HG03139 (cell line): ENCODE measurements at regions not wholly inside any gene's neighbourhood (a gene's known extent, or its start where the extent isn't known, plus 50 kb on each side); places are given as distances from the start of the nearest gene placed in this dataset.
"Not testable (repeated sequence)": the region's sequence is repeated elsewhere in the genome, so short reads cannot be mapped to it uniquely, and the experiment has no call there.

Experiments used
- ATAC-seq: cut with Tn5 transposase; IDR thresholded peaks from one replicate; pipeline ENCODE4 v1.9.1; 2021; ENCODE audit not compliant: unreplicated experiment

DNA sequence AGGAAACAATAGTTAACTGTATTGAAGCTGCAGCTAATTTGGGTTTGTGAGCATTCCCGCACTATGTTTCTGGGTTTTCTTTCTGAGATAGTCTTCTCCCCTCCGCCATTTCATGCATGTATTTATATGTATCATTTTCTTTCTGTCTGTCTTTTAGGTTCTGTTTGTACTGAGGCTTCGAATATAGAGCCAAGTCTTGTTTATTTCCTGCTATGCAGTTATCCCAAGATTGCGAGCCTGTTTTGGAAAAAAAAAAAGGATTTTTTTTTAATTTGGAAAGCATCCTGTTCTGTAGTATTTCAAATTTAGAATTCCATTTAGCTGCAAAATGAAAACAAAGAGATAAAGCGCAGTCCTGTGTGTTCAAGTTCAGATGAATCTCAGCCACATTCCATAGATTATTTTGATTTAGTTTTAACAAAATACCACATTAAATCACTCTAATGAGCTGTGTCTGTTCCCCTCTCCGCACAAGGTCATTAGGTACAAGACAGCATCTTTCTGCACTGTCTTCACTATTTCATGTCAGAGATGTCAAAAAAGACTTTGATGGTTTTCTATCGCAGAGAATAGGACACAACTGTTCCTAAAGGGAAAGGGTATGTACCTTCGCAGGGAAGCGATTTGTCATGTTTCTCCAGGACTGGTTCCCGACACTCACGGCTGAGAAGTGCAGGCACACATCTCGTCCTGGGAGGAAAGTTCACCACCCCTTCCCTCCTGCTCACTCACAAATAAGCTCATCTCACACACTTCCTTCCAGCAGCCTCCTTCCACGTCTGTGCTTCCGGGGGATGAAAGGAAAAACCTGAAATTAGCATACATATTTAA lies 443.4 kb downstream of the ZNF516 start:
- no peak for ATAC-seq

DNA sequence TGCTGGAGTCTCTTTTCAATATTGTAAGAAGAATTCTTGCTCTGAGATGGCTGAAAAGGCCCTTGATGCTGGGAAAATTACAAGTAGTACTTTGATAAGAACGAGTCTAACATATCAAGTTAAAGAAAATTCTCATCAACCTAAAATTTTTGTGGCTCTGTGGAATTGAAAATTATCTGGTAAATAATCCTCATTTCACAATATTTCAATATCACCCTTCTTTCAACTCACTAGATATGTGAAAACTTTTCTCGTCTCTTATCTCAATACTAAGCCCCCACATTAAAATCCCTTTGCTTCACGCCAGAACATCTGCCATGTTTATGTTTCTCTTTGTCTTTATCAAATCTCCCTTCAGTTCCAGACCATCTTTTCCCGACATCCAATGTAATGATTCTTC lies 448.8 kb downstream of the ZNF516 start:
- no peak for ATAC-seq

DNA sequence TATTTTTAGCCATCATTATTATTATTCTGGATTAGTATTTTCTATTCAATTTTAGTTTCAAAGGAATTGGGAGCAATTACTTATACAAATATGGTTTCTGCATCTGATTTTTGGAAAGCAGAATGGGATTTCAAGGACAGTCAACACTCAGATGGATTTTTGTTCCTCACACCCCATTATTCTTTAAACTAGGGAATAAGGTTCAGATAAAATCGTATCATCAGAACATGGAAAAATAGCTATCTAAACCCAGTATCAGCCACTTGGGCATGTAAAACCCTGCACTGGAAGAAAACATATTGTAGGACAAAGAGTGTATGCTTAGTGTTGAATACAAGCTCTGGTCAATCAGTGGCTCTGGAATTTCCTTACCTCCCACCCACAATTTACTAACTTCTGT lies 452.5 kb downstream of the ZNF516 start:
- ATAC-seq = no peak

DNA sequence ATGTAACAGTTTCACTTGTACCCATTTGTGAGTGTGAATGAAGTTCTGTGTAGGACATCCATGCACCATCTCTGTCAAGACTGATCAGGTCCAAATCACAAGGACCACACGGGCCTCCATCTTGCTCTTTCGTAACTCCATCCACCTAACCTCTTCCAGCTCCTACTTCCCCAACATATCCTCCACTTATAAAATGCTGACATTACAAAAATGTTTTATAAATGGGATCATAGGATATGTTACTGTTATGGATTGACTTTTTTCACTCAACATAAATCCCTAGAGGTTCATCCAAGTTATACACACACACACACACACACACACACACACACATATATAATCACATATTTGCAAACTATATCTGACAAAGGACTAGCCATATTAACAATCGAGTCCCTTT lies 476.8 kb downstream of the ZNF516 start:
- no peak for ATAC-seq

DNA sequence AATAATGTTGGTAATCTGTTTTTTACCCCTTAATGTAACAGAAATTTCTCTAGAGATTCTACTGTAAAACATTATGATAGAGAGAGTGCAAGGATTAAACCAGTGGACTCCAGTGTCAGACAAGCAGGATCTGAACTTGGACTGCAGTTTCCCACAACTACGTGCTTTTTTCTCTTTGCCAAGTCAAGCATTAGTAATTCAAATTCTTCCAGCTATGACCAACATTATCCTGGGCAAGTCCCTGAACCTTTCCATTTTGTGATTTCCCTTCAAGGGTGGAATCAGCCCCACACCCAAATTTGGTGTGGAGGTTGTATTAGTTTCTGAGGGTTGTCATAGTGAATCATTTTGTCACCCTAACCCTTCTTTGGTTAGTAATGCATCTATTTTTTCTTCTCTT lies 482.0 kb downstream of the ZNF516 start:
- ATAC-seq = no peak

DNA sequence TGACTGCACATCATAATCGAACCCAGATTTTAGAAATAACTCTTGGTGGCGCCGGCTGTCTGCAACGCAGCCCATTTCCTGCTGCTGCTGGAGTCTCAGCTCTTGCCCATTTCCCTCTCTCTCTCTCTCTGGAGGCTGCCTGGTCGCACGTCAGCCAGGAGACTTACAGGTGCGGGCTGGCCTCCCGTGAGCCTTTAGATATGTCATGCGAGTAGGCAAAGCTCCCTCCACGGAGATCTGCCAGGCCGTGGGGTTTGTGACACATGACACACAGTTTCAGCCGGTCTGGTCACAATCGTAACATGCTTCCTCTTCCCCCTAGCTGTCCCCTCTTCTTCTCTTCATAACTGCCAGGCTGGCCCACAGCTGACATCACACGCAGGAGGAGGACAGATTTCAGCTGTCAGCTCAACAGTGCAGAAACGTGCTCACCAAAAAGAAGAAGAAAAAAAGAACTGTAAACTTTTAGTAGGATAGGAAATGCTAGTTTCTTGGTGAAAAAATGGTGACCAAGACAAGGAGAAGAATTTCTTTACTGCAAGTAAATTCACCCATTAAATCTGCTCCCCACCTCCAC lies 489.3 kb downstream of the ZNF516 start:
- no peak for ATAC-seq

DNA sequence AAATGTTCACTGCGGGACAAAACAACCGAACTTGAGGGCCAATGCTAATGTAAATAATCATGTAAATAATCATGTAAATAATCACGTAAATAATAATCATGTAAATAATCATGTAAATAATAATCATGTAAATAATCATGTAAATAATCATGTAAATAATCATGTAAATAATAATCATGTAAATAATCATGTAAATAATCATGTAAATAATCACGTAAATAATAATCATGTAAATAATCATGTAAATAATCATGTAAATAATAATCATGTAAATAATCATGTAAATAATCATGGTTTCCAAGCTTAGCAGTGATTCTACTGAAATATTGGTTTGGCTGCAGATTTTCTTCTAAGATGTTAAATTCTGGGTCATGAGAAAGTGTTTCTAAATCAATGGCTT lies 507.1 kb downstream of the ZNF516 start:
- ATAC-seq = not testable (repeated sequence)

DNA sequence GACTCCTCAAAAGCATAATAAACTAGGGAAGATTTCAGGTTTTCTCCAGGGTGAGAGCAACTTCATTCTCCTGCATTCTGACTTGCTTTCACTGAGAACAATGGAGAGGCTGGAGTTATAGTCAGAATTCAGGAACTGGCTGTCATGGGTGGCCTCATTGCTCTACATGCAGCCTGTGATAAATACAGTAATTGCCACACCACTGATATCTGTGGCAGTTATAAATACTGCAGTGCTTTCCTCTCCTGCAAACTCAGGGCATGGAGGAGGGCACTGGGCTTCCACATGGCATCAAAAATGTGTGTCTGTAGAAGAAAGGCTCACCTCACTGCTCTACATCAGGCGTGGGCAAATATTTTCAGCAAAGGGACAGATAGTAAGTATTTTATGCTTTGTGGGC lies 510.2 kb downstream of the ZNF516 start:
- no peak for ATAC-seq

DNA sequence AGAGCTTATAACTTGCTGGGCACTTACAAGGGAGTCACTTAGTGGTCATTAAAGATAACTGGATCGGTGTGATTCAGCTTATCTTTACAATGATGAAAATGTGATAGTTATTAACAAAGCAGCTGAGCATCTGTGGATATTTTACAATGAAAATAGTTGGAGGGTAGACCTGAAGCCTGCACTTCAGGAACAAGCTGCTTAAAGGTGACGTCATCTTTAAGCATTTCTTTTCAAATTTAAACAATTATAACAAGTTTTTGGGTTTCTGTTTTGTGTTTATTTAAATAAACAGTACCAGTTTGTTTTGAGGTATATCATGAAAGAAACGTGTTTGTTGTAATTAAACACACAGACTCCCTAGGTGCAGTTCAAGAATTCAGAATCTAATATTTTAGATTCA lies 513.9 kb downstream of the ZNF516 start:
- ATAC-seq = no peak

DNA sequence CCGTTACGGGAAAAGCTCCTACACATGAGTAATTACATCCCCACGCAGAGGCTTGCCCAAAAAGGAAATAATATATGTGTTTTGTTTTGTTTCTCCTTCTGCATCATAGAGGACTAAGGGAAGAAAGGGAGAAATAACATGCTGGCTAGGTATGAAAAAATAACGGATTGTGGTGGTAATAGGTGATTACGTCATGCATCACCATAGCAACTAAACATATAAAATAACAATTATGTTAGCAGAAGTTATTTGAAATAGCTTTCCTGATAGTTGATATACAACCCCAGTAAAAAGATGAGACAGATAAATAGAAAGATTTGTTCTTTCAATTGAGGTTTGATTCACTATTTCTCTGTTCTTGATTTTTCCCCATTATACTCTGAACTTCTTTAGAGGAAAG lies 518.0 kb downstream of the ZNF516 start:
- no peak for ATAC-seq

DNA sequence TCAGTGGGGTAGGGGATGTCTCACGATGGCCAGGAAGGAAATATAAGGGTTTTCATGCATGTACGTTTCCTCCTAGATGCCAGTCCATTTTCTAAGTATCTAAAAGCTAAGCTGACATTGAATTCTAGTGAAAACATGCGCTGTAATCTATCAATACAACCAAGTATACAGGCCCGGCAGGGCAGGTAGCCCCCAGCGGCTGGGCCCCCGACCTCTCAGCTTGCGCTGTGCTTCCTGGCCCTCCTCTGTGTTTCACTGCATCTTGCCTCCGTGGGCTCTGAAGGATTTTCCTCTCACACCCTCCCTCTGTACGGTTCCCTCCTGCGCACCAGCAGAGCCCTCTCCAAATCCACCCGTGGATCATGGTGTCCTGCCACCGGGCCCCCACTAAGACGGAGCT lies 524.8 kb downstream of the ZNF516 start:
- no peak for ATAC-seq

DNA sequence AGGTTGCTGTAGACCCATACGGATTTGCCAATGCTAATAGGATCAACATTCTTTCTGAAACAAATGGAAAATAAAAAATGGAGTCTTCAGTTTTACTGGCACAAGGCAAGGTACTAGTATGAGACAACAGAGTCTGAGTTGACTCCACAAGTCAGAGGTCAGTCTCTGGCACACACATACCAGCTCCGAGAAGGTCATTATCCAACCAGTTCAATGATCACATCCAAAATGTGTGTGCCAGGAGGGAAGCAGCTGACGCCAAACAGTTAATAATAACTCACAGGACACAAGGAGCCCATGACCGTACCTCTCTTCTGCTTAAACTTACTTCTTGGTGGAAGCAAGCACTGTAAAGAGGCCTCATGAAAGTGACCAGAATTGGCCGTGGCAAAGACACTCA lies 528.6 kb downstream of the ZNF516 start:
- ATAC-seq = no peak

DNA sequence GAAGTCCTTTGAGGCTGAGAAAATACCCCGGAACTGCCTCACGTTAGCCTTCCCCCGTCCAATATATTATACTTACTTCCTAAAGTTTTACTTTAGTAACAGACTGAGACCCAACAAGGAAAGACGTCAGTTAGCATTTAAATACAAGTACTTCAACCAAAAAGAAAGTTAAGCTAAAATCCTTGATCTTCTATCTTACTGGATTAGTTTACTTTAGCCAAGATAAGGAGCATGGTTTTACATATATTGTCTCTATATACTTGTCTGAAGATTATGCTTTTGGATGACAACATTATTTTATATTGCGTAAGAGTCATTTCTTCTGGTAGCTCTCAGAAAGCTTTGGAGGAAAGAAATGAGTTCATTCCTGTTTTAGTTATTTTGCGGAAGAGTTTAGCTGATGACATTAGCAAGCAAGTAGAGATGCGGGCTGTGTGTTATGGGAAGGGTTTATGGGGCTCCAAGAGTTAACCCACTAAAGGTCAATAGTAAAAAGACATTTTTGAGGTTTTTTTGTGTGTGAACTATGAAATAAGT lies 532.9 kb downstream of the ZNF516 start:
- no peak for ATAC-seq

DNA sequence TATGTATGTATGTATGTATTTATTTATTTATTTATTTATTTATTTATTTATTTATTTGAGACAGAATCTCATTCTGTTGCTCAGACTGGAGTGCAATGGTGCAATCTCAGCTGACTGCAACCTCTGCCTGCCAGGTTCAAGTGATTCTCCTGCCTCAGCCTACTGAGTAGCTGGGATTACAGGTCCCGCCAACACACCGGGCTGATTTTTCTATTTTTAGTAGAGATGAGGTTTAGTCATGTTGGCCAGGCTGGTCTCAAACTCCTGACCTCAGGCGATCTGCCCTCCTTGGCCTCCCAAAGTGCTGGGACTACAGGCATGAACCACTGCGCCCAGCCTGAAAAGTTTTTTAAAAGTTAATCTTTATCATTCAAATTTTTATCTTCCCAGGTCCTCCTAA lies 532.9 kb upstream of the SMIM21 start:
- not testable (repeated sequence) for ATAC-seq

DNA sequence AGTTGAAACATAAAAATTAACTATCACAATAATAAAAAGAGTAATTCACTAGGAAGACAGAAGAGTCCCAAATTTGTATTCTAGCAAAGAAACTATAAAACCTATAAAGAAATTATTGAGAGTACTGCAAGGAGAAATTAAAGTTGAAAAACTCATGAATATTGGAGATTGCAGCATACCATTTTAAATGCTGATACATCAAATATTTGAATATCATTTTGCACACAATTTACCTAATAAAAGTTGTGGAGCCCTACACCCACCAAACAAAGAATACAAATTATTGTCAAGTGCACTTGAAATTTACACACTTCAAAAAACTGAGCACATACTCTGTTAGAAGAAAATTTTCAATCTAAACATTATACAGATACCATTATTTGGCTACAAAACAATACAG lies 531.6 kb upstream of the SMIM21 start:
- ATAC-seq = no peak

DNA sequence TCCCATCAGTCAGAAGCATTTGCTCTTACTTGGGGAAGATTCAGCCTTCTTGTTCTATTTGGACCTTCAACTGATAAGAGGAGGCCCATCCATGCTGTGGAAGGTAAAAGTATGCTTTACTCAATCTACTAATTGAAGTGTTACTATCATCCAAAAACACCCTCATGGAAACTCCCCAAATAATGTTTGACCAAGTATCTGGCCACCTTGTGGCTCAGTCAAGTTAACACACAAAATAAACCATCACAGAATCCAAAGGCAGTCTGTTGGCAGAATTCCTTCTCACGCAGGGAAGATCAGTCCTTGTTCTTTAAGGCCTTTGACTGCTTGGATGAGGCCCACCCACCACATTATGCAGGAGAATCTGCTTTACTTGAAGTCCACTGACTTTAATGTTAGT lies 531.2 kb upstream of the SMIM21 start:
- no peak for ATAC-seq

DNA sequence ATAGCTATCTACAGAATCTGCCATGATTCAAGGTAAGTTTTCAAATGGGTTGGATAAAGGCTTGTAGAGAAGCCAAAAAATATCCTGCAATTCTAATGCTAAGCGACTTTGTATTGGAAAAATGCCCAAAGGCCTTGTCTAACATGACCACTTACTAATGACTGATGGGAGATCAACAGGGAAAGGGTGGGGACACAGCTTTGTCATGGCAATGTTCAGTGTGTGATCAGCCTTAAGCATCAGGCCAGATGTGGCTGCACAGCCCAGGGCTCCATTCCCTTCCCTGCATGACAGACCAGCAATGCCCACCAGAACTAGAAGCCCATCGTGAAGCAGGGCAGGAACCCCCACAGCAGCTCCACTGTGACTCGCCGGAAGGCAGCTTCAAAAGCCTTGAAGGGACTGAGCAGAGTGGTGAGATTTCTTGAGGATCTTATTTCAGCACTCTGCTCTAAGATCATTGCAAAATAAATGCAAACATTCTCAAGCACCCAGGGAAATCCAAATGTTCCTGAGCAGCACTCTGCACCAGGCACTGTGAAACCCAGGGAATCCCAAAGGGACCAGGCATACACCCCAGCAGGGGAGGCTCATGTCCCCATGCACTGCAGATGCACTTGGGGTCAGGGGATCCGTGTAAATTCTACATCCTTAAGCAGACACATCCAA lies 517.9 kb upstream of the SMIM21 start:
- no peak for ATAC-seq

DNA sequence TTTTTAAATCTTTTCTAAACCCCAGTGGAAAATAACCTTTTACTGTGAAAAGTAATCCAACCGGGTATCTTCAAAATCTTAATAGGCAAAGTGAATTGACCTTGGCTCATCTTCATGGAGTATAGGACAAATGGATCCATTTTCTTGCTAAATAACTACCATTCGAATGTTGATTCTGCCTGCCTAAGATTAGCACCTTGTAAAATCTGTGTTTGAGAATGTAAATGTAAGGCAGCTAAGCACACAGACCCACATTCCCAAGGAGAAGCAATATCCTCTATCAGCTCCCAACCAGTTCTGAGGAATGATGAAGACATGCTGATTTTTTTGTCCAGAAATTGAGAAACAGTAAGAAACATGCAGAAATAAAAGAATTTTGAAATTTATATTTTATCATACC lies 509.8 kb upstream of the SMIM21 start:
- ATAC-seq = no peak

DNA sequence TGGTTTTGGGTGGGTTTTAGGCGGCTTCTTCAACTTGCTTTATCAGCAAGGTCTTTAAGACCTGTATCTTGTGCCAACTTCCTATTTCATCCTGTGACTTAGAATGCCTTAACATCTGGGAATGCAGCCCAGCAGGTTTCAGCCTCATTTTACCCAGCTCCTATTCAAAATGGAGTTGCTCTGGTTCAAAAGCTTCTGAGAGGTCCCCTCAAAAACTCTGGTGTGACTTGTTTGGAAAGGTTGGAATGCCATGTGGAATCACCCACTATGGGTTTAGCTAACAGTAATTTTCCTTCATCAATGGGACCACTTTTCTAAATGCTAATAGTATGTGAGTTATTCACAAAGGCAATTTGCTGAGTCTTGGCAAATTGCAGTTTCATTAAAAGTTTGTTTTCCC lies 509.4 kb upstream of the SMIM21 start:
- ATAC-seq = no peak

DNA sequence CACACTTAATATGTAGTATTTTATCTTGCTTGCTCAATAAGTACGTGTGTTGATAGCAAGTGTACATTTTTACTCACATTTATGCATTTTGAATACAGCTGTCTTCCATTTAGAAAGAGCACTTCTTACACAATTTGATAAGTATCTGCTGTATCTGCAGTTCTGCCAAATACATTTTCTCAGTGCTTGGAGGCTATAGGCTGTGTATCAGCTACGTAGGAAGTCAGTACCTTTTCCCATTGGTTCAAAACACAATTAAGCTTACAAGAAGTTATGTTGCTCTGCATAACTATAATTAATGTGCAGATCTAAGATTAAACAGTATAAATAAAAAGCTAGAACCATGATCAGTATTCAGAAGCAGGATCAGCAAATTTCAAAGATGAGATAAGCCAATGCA lies 503.6 kb upstream of the SMIM21 start:
- no peak for ATAC-seq

DNA sequence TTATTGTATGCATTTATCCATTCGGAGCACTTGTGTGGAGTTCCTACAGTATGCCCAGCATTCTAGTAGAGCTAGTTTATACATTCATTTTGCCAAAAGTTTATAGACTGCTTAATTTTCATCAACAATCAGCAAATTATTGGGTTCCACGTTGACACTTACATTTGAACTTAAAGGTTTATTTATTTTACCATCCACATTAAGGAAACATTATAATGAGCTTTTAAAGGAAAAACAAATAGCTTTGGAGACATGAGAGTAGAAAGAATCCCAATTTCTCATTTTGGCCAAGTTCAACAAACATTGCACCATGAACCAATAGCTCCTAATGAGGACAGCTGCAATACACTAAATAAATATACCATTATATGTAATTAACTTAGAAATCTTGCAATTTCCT lies 501.2 kb upstream of the SMIM21 start:
- ATAC-seq = no peak

DNA sequence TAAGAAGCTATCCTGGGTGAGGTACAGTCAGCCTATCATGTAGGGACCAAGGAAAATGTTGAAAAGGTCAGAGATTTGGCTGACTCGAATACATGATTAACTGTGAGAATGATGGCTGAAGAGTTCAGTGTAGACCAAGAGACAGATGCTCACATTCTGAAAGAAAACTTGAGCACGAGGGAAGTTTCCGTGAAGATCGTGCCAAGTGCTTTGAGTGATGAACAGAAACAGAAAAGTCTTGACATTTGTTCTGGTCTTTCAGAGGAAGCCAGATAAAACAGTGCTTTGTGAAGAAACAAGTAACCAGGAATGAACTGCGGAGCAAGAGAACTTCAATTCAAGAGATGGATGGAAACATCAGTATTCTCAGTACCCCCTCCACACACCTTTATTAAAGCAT lies 500.3 kb upstream of the SMIM21 start:
- no peak for ATAC-seq
